Body of pancreas (tissue), 4 donors: ENCODE measurements at regions not wholly inside any gene's neighbourhood (a gene's known extent, or its start where the extent isn't known, plus 50 kb on each side); places are given as distances from the start of the nearest gene placed in this dataset.

Experiments used
- POLR2A ChIP-seq, 3 donors: fragments of 450-650 bp; IDR thresholded peaks; one replicate each; pipeline ENCODE4 v1.6.1; 2016; ENCODE audit warnings: antibody characterized with exemption in 3 of 3, mild to moderate bottlenecking in 2 of 3
- TF ChIP-seq, protein P1 (sequence below), 7 experiments: fragments of 450-650 bp in 4 of 7; fragments of 200-600 bp in 3 of 7; sonication (generic) in 3 of 7; IDR thresholded peaks; one replicate each; pipeline ENCODE4 v1.5.1; 2016 to 2019; ENCODE audit warnings: antibody characterized with exemption in 7 of 7

GRCh38 chr2:161020437-161020836 is 139.8 kb upstream of the TANK start:
- TF ChIP-seq POLR2A (IDR thresholded peaks at IDR 0.05): no peak
- TF ChIP-seq, protein P1, sequence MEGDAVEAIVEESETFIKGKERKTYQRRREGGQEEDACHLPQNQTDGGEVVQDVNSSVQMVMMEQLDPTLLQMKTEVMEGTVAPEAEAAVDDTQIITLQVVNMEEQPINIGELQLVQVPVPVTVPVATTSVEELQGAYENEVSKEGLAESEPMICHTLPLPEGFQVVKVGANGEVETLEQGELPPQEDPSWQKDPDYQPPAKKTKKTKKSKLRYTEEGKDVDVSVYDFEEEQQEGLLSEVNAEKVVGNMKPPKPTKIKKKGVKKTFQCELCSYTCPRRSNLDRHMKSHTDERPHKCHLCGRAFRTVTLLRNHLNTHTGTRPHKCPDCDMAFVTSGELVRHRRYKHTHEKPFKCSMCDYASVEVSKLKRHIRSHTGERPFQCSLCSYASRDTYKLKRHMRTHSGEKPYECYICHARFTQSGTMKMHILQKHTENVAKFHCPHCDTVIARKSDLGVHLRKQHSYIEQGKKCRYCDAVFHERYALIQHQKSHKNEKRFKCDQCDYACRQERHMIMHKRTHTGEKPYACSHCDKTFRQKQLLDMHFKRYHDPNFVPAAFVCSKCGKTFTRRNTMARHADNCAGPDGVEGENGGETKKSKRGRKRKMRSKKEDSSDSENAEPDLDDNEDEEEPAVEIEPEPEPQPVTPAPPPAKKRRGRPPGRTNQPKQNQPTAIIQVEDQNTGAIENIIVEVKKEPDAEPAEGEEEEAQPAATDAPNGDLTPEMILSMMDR (IDR thresholded peaks at IDR 0.05): no peak
